OCI-LY7 (cell line): ENCODE measurements at regions not wholly inside any gene's neighbourhood (a gene's known extent, or its start where the extent isn't known, plus 50 kb on each side); places are given as distances from the start of the nearest gene placed in this dataset.

ENCODE experiments used
- CTCF ChIP-seq: fragments of 200-600 bp; sonication (generic); conservative IDR thresholded peaks from 2 replicates; pipeline ENCODE4 v1.5.1; 2014; ENCODE audit warnings: mild to moderate bottlenecking, antibody characterized with exemption, low read length, moderate library complexity, mixed read lengths
- EZH2phosphoT487 ChIP-seq: fragments of 200-600 bp; sonication (generic); IDR thresholded peaks from 2 replicates; pipeline ENCODE4 v1.6.1; 2018; ENCODE audit warnings: low read depth, borderline replicate concordance, mild to moderate bottlenecking, mixed run types, antibody characterized with exemption, low read length, moderate library complexity, mixed read lengths

GRCh38 chr1:42006093-42006492 lies 87.4 kb upstream of the HIVEP3 start:
- no peak for TF ChIP-seq CTCF
- TF ChIP-seq EZH2phosphoT487, result no peak
